GM12875 (cell line): ENCODE measurements at regions not wholly inside any gene's neighbourhood (a gene's known extent, or its start where the extent isn't known, plus 50 kb on each side); places are given as distances from the start of the nearest gene placed in this dataset.

Experiments used
- H3K4me3 ChIP-seq: one replicate; pipeline ENCODE4 v1.5.1; 2011; ENCODE audit warnings: low read depth, low read length, control low read depth
- TF ChIP-seq, protein P1 (sequence below): IDR thresholded peaks from 2 replicates; pipeline ENCODE4 v1.5.1; 2011; ENCODE audit warnings: low read depth, mild to moderate bottlenecking, control low read depth, inconsistent platforms, low read length, moderate library complexity, borderline replicate concordance; ENCODE audit not compliant: insufficient read depth

DNA sequence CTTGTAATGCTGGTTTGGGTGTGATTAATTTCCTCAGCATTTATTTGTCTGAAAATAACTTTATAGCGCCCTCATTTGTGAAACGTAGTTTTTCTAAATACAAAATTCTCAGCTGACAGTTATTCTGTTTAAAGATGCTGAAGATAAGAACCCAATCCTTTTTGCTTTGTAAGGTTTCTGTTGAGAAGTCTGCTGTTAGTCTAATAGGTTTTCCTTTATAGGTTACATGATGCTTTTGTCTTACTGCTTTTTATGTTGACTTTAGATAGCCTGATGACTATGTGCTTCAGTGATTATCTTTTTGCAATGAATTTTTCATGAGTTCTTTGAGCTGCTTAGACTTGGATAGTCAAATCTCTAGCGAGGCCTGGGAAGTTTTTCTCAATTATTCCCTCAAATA, 168.6 kb upstream of the PDE3A start:
- TF ChIP-seq, protein P1, sequence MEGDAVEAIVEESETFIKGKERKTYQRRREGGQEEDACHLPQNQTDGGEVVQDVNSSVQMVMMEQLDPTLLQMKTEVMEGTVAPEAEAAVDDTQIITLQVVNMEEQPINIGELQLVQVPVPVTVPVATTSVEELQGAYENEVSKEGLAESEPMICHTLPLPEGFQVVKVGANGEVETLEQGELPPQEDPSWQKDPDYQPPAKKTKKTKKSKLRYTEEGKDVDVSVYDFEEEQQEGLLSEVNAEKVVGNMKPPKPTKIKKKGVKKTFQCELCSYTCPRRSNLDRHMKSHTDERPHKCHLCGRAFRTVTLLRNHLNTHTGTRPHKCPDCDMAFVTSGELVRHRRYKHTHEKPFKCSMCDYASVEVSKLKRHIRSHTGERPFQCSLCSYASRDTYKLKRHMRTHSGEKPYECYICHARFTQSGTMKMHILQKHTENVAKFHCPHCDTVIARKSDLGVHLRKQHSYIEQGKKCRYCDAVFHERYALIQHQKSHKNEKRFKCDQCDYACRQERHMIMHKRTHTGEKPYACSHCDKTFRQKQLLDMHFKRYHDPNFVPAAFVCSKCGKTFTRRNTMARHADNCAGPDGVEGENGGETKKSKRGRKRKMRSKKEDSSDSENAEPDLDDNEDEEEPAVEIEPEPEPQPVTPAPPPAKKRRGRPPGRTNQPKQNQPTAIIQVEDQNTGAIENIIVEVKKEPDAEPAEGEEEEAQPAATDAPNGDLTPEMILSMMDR, result no peak
- no peak overlapping the region for H3K4me3 ChIP-seq

- TF ChIP-seq, protein P1, result no peak
Measured at GRCh38 chr12:20201733-20202132, 166.6 kb upstream of the PDE3A start.

GRCh38 chr12:20205854-20206253, 162.5 kb upstream of the PDE3A start:
- TF ChIP-seq, protein P1, result no peak
- H3K4me3 ChIP-seq, result no peak overlapping the region

More at GRCh38 chr12:20201733-20202132, 166.6 kb upstream of the PDE3A start:
- H3K4me3 ChIP-seq, result no peak overlapping the region

GRCh38 chr12:20206410-20206809, 161.9 kb upstream of the PDE3A start:
- H3K4me3 ChIP-seq, result no peak overlapping the region
- TF ChIP-seq, protein P1, result no peak

DNA sequence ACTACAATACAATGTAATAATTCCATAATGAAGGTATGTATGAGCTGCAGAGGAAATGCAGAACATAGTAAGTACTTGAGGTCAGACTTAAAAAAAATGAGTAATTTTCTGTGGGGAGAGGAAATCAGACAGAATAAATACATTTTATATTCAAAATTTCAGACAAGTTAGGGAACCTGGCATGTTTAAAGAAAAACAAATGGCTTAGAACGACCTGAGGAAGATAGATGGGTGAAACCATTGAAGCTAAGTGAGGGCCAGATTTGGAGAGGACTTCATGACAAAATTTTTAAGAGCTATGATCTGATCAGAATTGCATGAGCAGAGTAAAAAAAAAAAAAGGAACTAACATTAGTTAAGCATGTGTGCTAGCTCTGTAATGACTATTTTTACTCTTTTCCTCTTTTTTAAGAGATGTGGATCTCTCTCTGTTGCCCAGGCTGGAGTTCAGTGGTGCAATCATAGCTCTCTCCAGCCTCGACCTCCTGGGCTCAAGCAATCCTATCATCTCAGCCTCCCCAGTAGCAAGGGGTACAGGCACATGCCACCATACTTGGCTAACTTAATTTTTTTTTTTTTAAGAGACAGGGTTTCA, 157.6 kb upstream of the PDE3A start:
- no peak overlapping the region for H3K4me3 ChIP-seq
- TF ChIP-seq, protein P1, result no peak

DNA sequence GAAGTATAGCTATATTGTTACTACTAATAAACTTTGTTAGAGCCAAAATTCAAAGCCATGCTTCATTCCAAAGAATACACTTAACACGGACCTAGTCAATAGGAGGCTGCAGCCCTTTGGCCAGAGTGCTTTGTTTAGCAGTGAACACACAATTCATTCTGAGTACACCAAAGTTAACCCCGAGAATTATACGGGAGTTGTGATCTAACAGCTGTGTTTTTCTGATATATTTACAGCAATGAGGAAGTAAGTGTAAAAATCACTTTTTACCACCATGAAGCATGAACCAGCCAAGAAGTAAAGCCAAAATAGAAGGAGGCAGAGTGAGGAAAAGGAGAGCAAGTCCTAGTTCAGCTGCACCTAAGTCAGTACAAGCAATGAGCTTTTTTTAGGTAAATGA, 156.8 kb upstream of the PDE3A start:
- no peak overlapping the region for H3K4me3 ChIP-seq
- TF ChIP-seq, protein P1, result no peak

GRCh38 chr12:20211981-20212421, 156.3 kb upstream of the PDE3A start:
- no peak overlapping the region for H3K4me3 ChIP-seq

More at GRCh38 chr12:20211981-20212421, 156.3 kb upstream of the PDE3A start:
- TF ChIP-seq, protein P1, result no peak
